Lung microvascular endothelial cell (primary cell): ENCODE measurements at regions not wholly inside any gene's neighbourhood (a gene's known extent, or its start where the extent isn't known, plus 50 kb on each side); places are given as distances from the start of the nearest gene placed in this dataset.

Source experiments
- DNase-seq, 2 donors: peaks; one replicate each; pipeline versions ENCODE4 v3.0.0 to v3.0.0-alpha.2; 2010; ENCODE audit warnings: low read depth in 2 of 2

DNA sequence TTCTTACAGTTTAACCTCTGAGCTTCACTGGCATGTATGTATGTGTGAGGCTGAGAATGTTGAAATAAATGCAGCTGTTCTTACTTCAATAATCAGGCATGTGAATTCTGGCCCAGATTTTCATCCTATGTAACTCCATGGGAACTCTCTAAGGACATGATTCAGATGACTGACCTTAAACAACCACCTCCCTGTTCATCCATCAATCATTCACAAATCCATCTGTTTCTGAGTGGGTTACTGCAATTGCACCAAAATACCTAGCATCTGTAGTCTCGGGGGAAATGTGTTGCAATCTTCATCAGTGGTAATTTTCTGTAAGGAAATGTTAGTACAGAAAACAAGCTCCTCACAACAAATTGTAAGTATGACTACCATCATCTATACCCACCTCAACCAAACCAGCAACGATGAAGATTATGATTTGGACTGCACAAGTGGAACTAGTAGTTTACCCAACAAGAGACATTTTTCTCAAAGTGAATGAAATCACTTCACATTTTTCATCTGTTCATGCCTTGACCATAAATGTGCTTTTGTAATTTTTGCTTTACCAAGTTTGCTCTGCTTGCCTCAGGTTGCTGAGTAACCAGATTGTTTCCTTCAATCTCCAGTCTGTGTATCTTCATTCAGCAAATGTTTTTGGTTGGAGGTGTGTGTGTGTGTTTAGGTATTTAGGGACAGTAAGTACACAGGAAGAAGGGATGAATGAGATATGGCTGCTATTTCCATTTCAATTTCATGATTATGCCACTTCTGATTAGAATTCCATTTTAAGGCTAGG lies 65.7 kb upstream of the FZD8 start:
- DNase-seq = no peak

- DNase-seq = no peak
These were observed 64.9 kb upstream of the FZD8 start for GRCh38 chr10:35706959-35707358.

DNA sequence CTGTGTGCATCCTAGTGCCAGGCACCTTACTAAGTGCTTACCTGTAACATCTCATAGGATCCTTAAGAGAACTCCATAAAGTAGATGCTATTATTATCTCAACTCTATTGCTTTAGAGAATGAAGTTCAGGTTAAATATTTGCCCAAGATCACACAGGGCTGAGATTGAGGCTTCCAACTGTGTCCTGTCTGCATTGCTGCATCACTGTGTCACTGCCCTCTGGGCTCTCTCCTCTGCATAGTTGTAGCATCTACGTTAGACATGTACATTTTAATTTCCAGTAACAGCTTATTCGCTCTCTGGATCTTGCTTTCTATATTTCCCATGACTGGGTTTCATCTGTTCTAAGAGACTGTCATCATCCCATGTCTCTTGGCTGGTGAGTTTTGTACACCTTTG lies 63.6 kb upstream of the FZD8 start:
- DNase-seq = no peak

DNA sequence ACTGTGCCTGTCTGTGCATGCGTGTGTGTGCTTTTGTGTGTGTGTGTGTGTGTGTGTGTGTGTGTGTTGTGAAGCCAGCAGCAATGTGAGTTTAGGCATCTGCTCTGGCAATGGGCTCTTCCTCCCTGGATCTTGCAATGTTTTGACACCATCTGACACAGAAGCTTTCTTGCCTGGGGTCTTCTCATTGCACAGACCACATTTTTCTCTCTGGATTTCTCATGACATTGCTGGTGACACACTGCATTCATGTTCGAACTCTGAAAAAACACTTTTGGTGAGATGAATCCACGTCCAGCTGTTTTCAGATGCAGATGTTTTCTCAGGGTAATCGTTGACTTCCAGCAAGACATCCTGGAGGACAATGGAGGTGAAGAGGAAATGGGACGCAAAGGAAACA lies 63.0 kb upstream of the FZD8 start:
- no peak for DNase-seq

DNA sequence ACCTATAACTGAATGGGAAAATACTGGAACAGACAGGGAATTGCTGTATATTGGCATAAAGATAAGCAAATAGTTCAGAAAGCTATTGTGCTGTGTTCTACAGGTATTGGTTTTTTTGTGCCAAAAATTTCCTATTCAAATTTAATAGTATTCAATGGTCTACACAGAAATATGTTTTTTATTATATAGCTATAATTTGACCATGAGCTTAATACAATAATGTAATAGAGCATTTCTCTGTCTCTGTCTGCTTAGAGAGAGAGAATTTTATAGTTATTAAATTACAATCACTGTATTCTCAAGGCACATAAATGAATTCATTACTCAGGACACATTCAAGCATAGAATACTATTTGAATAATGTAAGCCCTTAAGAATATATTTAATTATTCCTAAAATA lies 62.3 kb upstream of the FZD8 start:
- DNase-seq = no peak

GRCh38 chr10:35700487-35700882 lies 58.4 kb upstream of the FZD8 start:
- DNase-seq = no peak

GRCh38 chr10:35699848-35700486 lies 57.9 kb upstream of the FZD8 start:
- DNase-seq = no peak

GRCh38 chr10:35696392-35697287 lies 54.5 kb upstream of the FZD8 start:
- DNase-seq = no peak

GRCh38 chr10:35693800-35694199 lies 51.7 kb upstream of the FZD8 start:
- DNase-seq = no peak
